Spleen (tissue), 7 donors: ENCODE measurements at regions not wholly inside any gene's neighbourhood (a gene's known extent, or its start where the extent isn't known, plus 50 kb on each side); places are given as distances from the start of the nearest gene placed in this dataset.

Source experiments
- CTCF ChIP-seq, 11 experiments: fragments of 200-600 bp in 7 of 11; fragments of 450-650 bp in 4 of 11; sonication (generic) in 4 of 11; IDR thresholded peaks in 8 of 11; conservative IDR thresholded peaks in 3 of 11; 1 replicate in 7 of 11; 2 replicates in 4 of 11; pipeline versions ENCODE4 v1.4.0 to v1.8.0; 2016 to 2021; ENCODE audit warnings: antibody characterized with exemption in 11 of 11, inconsistent platforms in 4 of 11, mild to moderate bottlenecking in 1 of 11
- POLR2A ChIP-seq, 3 donors: fragments of 450-650 bp; IDR thresholded peaks; one replicate each; pipeline ENCODE4 v1.5.1; 2017; ENCODE audit warnings: antibody characterized with exemption in 3 of 3, mild to moderate bottlenecking in 1 of 3
- donor health status: DM: no; HTN: no; CAD: no; lungs with moderate emphysema.
- donor health status: DM: no; HTN: no; CAD: no.
- donor health status: DM: no; HTN: no; CAD: no.

- no peak for TF ChIP-seq CTCF (IDR thresholded peaks at IDR 0.05 in 8 of 11, conservative IDR thresholded peaks at IDR 0.05 in 3 of 11)
- no peak for TF ChIP-seq POLR2A (IDR thresholded peaks at IDR 0.05)
Observed at GRCh38 chr2:4486971-4487370, 783.6 kb downstream of the DCDC2C start.
